GM19240 (cell line): ENCODE measurements at regions not wholly inside any gene's neighbourhood (a gene's known extent, or its start where the extent isn't known, plus 50 kb on each side); places are given as distances from the start of the nearest gene placed in this dataset.

Experiments
- DNase-seq: peaks from one replicate; pipeline ENCODE4 v3.0.0; 2011; ENCODE audit warnings: low spot score; ENCODE audit not compliant: insufficient read length

GRCh38 chr7:21214657-21215056 lies 213.2 kb upstream of the SP4 start:
- DNase-seq = no peak

- no peak for DNase-seq
Observed at GRCh38 chr7:21215307-21215706, 212.6 kb upstream of the SP4 start.

GRCh38 chr7:21217365-21217764 lies 210.5 kb upstream of the SP4 start:
- DNase-seq = no peak

GRCh38 chr7:21218155-21218554 lies 209.7 kb upstream of the SP4 start:
- no peak for DNase-seq

- DNase-seq = no peak
Observed at GRCh38 chr7:21221130-21221529, 206.8 kb upstream of the SP4 start.

- no peak for DNase-seq
Observed at GRCh38 chr7:21238400-21239116, 189.3 kb upstream of the SP4 start.

GRCh38 chr7:21243265-21243664 lies 184.6 kb upstream of the SP4 start:
- no peak for DNase-seq

GRCh38 chr7:21251151-21251800 lies 176.6 kb upstream of the SP4 start:
- DNase-seq = no peak

GRCh38 chr7:21253740-21254687 lies 173.9 kb upstream of the SP4 start:
- no peak for DNase-seq

- no peak for DNase-seq
Observed at GRCh38 chr7:21256310-21256877, 171.5 kb upstream of the SP4 start.

GRCh38 chr7:21260939-21261338 lies 166.9 kb upstream of the SP4 start:
- no peak for DNase-seq

GRCh38 chr7:21261627-21262594 lies 166.0 kb upstream of the SP4 start:
- peak; percentile 16 for DNase-seq

- DNase-seq = no peak
Observed at GRCh38 chr7:21269021-21269420, 158.9 kb upstream of the SP4 start.

GRCh38 chr7:21276471-21277035 lies 151.3 kb upstream of the SP4 start:
- no peak for DNase-seq

GRCh38 chr7:21278944-21279343 lies 148.9 kb upstream of the SP4 start:
- DNase-seq = no peak

GRCh38 chr7:21281193-21281592 lies 146.7 kb upstream of the SP4 start:
- no peak for DNase-seq

- no peak for DNase-seq
Observed at GRCh38 chr7:21293771-21294170, 134.1 kb upstream of the SP4 start.

- DNase-seq = no peak
Observed at GRCh38 chr7:21299766-21300165, 128.1 kb upstream of the SP4 start.

GRCh38 chr7:21300692-21301091 lies 127.2 kb upstream of the SP4 start:
- peak; percentile 3 for DNase-seq

- DNase-seq = no peak
Observed at GRCh38 chr7:21304808-21305375, 123.0 kb upstream of the SP4 start.
